Hepatocyte (in vitro differentiated cells): ENCODE measurements at regions not wholly inside any gene's neighbourhood (a gene's known extent, or its start where the extent isn't known, plus 50 kb on each side); places are given as distances from the start of the nearest gene placed in this dataset.

ENCODE experiments used
- DNase-seq: peaks from one replicate; pipeline ENCODE4 v3.0.0-alpha.2; 2016; ENCODE audit warnings: low spot score
- H2AFZ ChIP-seq: fragments of 200-600 bp; sonication (generic); 2 replicates; pipeline ENCODE4 v1.6.0; 2016; ENCODE audit warnings: antibody characterized with exemption, mild to moderate bottlenecking
- H3K27ac ChIP-seq: fragments of 200-600 bp; sonication (generic); 2 replicates; pipeline ENCODE4 v1.5.1; 2016; ENCODE audit warnings: mild to moderate bottlenecking
- H3K27me3 ChIP-seq: fragments of 200-600 bp; sonication (generic); 2 replicates; pipeline ENCODE4 v1.6.1; 2016
- H3K36me3 ChIP-seq: fragments of 200-600 bp; sonication (generic); replicated peaks from 2 replicates; pipeline ENCODE4 v1.5.1; 2016; ENCODE audit warnings: low read depth; ENCODE audit not compliant: insufficient read depth
- H3K4me1 ChIP-seq: fragments of 200-600 bp; sonication (generic); 2 replicates; pipeline ENCODE4 v1.5.1; 2016; ENCODE audit warnings: mild to moderate bottlenecking, moderate library complexity; ENCODE audit not compliant: insufficient read depth
- H3K4me2 ChIP-seq: fragments of 200-600 bp; sonication (generic); 2 replicates; pipeline ENCODE4 v1.6.0; 2016
- H3K4me3 ChIP-seq: fragments of 200-600 bp; sonication (generic); 2 replicates; pipeline ENCODE4 v1.5.1; 2016; ENCODE audit warnings: mild to moderate bottlenecking
- H3K79me2 ChIP-seq: fragments of 200-600 bp; sonication (generic); 2 replicates; pipeline ENCODE4 v1.6.0; 2017; ENCODE audit warnings: mild to moderate bottlenecking
- H3K9me2 ChIP-seq: fragments of 200-600 bp; sonication (generic); replicated peaks from 2 replicates; pipeline ENCODE4 v1.6.0; 2017; ENCODE audit warnings: mild to moderate bottlenecking; ENCODE audit not compliant: insufficient read depth
- H3K9me3 ChIP-seq: fragments of 200-600 bp; sonication (generic); 2 replicates; pipeline ENCODE4 v1.5.1; 2016; ENCODE audit warnings: low read depth, mild to moderate bottlenecking
- H4K20me1 ChIP-seq: fragments of 200-600 bp; sonication (generic); 2 replicates; pipeline ENCODE4 v1.6.0; 2016; ENCODE audit warnings: mild to moderate bottlenecking; ENCODE audit not compliant: insufficient read depth, poor library complexity, severe bottlenecking
- EZH2 ChIP-seq: fragments of 200-600 bp; sonication (generic); IDR thresholded peaks from 2 replicates; pipeline ENCODE4 v1.6.1; 2016; ENCODE audit warnings: antibody characterized with exemption, mild to moderate bottlenecking, borderline replicate concordance
- EZH2phosphoT487 ChIP-seq: fragments of 200-600 bp; sonication (generic); IDR thresholded peaks from one replicate; pipeline ENCODE4 v1.6.1; 2018; ENCODE audit warnings: antibody characterized with exemption, mild to moderate bottlenecking, low read depth, moderate library complexity; ENCODE audit not compliant: unreplicated experiment, severe bottlenecking
- WGBS: methylation state at CpG from one replicate; pipeline ENCODE4 v1.1.6; 2016; ENCODE audit warnings: low lambda C conversion rate; ENCODE audit errors: missing lambda C conversion rate; 5-methylcytosine and 5-hydroxymethylcytosine counted together
- TF ChIP-seq, protein P1 (sequence below): fragments of 200-600 bp; sonication (generic); IDR thresholded peaks from 2 replicates; pipeline ENCODE4 v1.5.1; 2016; ENCODE audit warnings: antibody characterized with exemption, mild to moderate bottlenecking; ENCODE audit not compliant: poor library complexity

DNA sequence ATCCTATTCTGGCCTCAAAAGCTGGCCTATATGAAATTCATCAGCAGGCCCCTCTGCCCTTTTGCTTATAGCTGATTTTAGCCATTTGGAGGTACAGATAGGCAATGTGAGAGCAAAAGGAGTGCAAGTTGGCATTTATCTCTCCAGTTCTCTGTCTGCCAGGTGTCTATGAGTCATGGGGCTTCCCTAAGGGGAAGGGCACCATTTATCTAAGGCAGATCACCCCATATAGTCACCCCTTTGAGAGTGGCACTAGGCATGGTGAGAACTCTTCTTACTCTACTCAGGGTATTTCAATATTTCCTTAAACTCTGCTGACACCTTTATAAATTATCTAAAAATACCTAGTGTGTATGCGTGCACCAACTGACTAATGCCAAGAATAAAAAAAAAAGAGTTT lies 314.7 kb upstream of the CDH6 start:
- WGBS: 100% methylated on average over 1 of the region's 1 CpG
- H3K9me3 ChIP-seq: no peaks in the 10 kb centered on the region
- H3K79me2 ChIP-seq: no peaks in the 10 kb centered on the region
- no peaks in the 10 kb centered on the region for H3K36me3 ChIP-seq
- no peak overlapping the region for H3K27ac ChIP-seq
- H3K4me2 ChIP-seq: no peak overlapping the region
- no peak overlapping the region for H2AFZ ChIP-seq
- no peaks in the 10 kb centered on the region for H3K27me3 ChIP-seq
- TF ChIP-seq, protein P1, sequence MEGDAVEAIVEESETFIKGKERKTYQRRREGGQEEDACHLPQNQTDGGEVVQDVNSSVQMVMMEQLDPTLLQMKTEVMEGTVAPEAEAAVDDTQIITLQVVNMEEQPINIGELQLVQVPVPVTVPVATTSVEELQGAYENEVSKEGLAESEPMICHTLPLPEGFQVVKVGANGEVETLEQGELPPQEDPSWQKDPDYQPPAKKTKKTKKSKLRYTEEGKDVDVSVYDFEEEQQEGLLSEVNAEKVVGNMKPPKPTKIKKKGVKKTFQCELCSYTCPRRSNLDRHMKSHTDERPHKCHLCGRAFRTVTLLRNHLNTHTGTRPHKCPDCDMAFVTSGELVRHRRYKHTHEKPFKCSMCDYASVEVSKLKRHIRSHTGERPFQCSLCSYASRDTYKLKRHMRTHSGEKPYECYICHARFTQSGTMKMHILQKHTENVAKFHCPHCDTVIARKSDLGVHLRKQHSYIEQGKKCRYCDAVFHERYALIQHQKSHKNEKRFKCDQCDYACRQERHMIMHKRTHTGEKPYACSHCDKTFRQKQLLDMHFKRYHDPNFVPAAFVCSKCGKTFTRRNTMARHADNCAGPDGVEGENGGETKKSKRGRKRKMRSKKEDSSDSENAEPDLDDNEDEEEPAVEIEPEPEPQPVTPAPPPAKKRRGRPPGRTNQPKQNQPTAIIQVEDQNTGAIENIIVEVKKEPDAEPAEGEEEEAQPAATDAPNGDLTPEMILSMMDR: no peak
- no peak for TF ChIP-seq EZH2phosphoT487
- TF ChIP-seq EZH2: no peak
- H3K4me1 ChIP-seq: no peaks in the 10 kb centered on the region
- H4K20me1 ChIP-seq: no peaks in the 10 kb centered on the region
- no peaks in the 10 kb centered on the region for H3K9me2 ChIP-seq
- H3K4me3 ChIP-seq: no peak overlapping the region
- DNase-seq: no peak

DNA sequence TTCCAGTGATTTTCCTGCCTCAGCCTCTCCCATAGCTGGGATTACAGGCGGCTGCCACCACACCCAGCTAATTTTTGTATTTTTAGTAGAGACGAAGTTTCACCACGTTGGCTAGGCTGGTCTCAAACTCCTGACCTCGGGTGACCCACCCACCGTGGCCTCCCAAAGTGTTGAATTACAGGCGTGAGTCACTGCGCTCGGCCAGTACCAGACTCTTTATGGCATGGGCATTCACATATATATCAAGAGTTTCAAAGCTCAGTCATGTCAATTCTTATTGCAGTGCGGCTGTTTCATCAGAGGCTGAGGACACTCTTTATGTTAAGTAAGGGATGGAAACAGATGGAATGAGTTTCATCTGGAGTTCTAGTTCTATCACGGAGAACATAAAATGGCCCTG lies 315.2 kb upstream of the CDH6 start:
- H2AFZ ChIP-seq: no peak overlapping the region
- H3K36me3 ChIP-seq: no peaks in the 10 kb centered on the region
- H3K9me2 ChIP-seq: no peaks in the 10 kb centered on the region
- H3K4me2 ChIP-seq: no peak overlapping the region
- H3K4me3 ChIP-seq: no peak overlapping the region
- H3K4me1 ChIP-seq: no peaks in the 10 kb centered on the region
- H3K27ac ChIP-seq: no peak overlapping the region
- no peak for TF ChIP-seq EZH2
- TF ChIP-seq EZH2phosphoT487: no peak
- TF ChIP-seq, protein P1: no peak
- H3K79me2 ChIP-seq: no peaks in the 10 kb centered on the region
- H3K27me3 ChIP-seq: no peaks in the 10 kb centered on the region
- WGBS: 92% methylated on average over 10 of the region's 10 CpGs
- H4K20me1 ChIP-seq: no peaks in the 10 kb centered on the region
- no peak for DNase-seq
- H3K9me3 ChIP-seq: no peaks in the 10 kb centered on the region

- Histone ChIP-seq H3K4me2 (no peak overlapping the region), H3K27me3 (no peaks in the 10 kb centered on the region), H3K27ac (no peak overlapping the region), H4K20me1 (no peaks in the 10 kb centered on the region), H3K9me2 (no peaks in the 10 kb centered on the region), H3K4me3 (no peak overlapping the region), H3K4me1 (no peaks in the 10 kb centered on the region), H3K36me3 (no peaks in the 10 kb centered on the region), H3K9me3 (no peaks in the 10 kb centered on the region), H2AFZ (no peak overlapping the region), H3K79me2 (no peaks in the 10 kb centered on the region)
- WGBS: 84% methylated on average over 10 of the region's 10 CpGs
- TF ChIP-seq, protein P1: no peak
- no peak for TF ChIP-seq EZH2
- no peak for TF ChIP-seq EZH2phosphoT487
- no peak for DNase-seq
Measured at GRCh38 chr5:30874241-30875034, 319.0 kb upstream of the CDH6 start.

DNA sequence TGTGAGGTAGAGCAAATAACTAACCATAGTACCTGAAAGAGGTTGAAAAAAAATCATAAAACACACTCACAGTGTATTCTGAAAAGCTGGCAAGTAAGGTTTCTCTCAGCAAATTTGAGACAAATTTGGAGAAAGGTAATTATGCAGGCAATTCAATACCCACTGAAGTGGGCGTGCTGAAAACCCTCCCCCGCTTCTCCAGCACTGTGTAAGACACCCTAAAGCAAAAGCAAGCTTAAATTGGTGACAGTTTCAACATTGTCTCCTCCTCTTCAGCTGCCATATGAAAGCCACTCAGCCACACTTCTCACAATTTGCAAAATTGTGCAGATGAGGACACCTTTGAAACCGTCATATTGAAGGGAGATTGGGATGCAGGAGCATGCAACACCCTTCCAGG lies 322.3 kb upstream of the CDH6 start:
- WGBS: 85% methylated on average over 3 of the region's 3 CpGs
- no peaks in the 10 kb centered on the region for H3K4me1 ChIP-seq
- H3K79me2 ChIP-seq: no peaks in the 10 kb centered on the region
- H3K27ac ChIP-seq: no peak overlapping the region
- TF ChIP-seq, protein P1: no peak
- no peak for TF ChIP-seq EZH2phosphoT487
- H3K9me3 ChIP-seq: no peaks in the 10 kb centered on the region
- H2AFZ ChIP-seq: no peak overlapping the region
- no peak overlapping the region for H3K4me2 ChIP-seq
- no peak overlapping the region for H3K4me3 ChIP-seq
- no peaks in the 10 kb centered on the region for H3K27me3 ChIP-seq
- H3K36me3 ChIP-seq: no peaks in the 10 kb centered on the region
- H4K20me1 ChIP-seq: no peaks in the 10 kb centered on the region
- DNase-seq: no peak
- H3K9me2 ChIP-seq: no peaks in the 10 kb centered on the region
